ENCODE measurements at regions not wholly inside any gene's neighbourhood (a gene's known extent, or its start where the extent isn't known, plus 50 kb on each side); places are given as distances from the start of the nearest gene placed in this dataset.

GRCh38 chr3:88876724-88877123 is 230.7 kb upstream of the EPHA3 start:
- TF ChIP-seq CTCF (IDR thresholded peaks at IDR 0.05; ENCODE audit: control extremely low read depth in 1 of 3, insufficient read depth in 1 of 3, low read depth in 1 of 3, low read length in 3 of 3) (no peak), KDM1A (IDR thresholded peaks at IDR 0.05; ENCODE audit: borderline replicate concordance, low read length) (no peak), BCL11A (IDR thresholded peaks at IDR 0.05; ENCODE audit: low read depth in 2 of 2, low read length in 2 of 2) (no peak), TEAD4 (IDR thresholded peaks at IDR 0.05; ENCODE audit: low read depth, low read length) (no peak), SRF (IDR thresholded peaks at IDR 0.05; ENCODE audit: low read depth, low read length) (no peak), SIN3A (conservative IDR thresholded peaks at IDR 0.05 in 1 of 2, IDR thresholded peaks at IDR 0.05 in 1 of 2; ENCODE audit: low read depth in 1 of 2, low read length in 2 of 2) (no peak), ATF3 (IDR thresholded peaks at IDR 0.05; ENCODE audit: insufficient read depth, low read depth, low read length) (no peak), BRCA1 (IDR thresholded peaks at IDR 0.05; ENCODE audit: low read depth, low read length) (no peak), POLR2A (IDR thresholded peaks at IDR 0.05; ENCODE audit: control extremely low read depth in 1 of 2, low read depth in 2 of 2, low read length in 2 of 2) (no peak), EGR1 (IDR thresholded peaks at IDR 0.05; ENCODE audit: borderline replicate concordance, low read depth, low read length) (no peak), EZH2 (IDR thresholded peaks at IDR 0.05; ENCODE audit: low read depth, low read length, severe bottlenecking) (no peak), YY1 (IDR thresholded peaks at IDR 0.05; ENCODE audit: low read depth, low read length) (no peak)

Data from H1 (cell line).